ENCODE measurements at regions not wholly inside any gene's neighbourhood (a gene's known extent, or its start where the extent isn't known, plus 50 kb on each side); places are given as distances from the start of the nearest gene placed in this dataset.

- TF ChIP-seq, protein P1, sequence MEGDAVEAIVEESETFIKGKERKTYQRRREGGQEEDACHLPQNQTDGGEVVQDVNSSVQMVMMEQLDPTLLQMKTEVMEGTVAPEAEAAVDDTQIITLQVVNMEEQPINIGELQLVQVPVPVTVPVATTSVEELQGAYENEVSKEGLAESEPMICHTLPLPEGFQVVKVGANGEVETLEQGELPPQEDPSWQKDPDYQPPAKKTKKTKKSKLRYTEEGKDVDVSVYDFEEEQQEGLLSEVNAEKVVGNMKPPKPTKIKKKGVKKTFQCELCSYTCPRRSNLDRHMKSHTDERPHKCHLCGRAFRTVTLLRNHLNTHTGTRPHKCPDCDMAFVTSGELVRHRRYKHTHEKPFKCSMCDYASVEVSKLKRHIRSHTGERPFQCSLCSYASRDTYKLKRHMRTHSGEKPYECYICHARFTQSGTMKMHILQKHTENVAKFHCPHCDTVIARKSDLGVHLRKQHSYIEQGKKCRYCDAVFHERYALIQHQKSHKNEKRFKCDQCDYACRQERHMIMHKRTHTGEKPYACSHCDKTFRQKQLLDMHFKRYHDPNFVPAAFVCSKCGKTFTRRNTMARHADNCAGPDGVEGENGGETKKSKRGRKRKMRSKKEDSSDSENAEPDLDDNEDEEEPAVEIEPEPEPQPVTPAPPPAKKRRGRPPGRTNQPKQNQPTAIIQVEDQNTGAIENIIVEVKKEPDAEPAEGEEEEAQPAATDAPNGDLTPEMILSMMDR (IDR thresholded peaks at IDR 0.05), result no peak
- TF ChIP-seq POLR2A (IDR thresholded peaks at IDR 0.05), result no peak
Observed at GRCh38 chr3:3295586-3295985, 116.1 kb upstream of the CRBN start.

Data from Peyer's patch (tissue), 4 donors.